Activated T-helper 2 cell treated with anti-CD3 and anti-CD28 coated beads, Interferon-gamma antibody, Interleukin-2, Interleukin-4, amounts not matched to agents 10 μg/mL and 5 μg/mL and 100 μg/mL, durations not matched to agents 14 hours and 24 hours and 36 hours (primary cell): ENCODE measurements at regions not wholly inside any gene's neighbourhood (a gene's known extent, or its start where the extent isn't known, plus 50 kb on each side); places are given as distances from the start of the nearest gene placed in this dataset.
"Not testable (repeated sequence)": the region's sequence is repeated elsewhere in the genome, so short reads cannot be mapped to it uniquely, and the experiment has no call there.

Experiments used
- DNase-seq: peaks from one replicate; pipeline ENCODE4 v3.0.0; 2021; ENCODE audit warnings: low spot score
- H3K27ac Mint-ChIP-seq: one replicate; pipeline ENCODE4 v1.8.0; 2021; ENCODE audit warnings: mixed read lengths
- H3K27me3 Mint-ChIP-seq: one replicate; pipeline ENCODE4 v1.8.0; 2021; ENCODE audit warnings: low read depth, mixed read lengths
- H3K36me3 Mint-ChIP-seq: one replicate; pipeline ENCODE4 v1.8.0; 2021; ENCODE audit warnings: low read depth, mixed read lengths
- H3K4me1 Mint-ChIP-seq: one replicate; pipeline ENCODE4 v1.8.0; 2021; ENCODE audit warnings: low read depth, mixed read lengths
- H3K4me3 Mint-ChIP-seq: one replicate; pipeline ENCODE4 v1.8.0; 2021; ENCODE audit warnings: low read depth, mild to moderate bottlenecking, moderate library complexity, mixed read lengths
- H3K9me3 Mint-ChIP-seq: one replicate; pipeline ENCODE4 v1.8.0; 2021; ENCODE audit warnings: mixed read lengths
- intact Hi-C: fragments of 100-400 bp; cut with micrococcal nuclease; formaldehyde crosslinking; loops from one replicate; pipeline ENCODE4 v1.15.1; 2023

- Mint-ChIP-seq H3K9me3 (peaks cover 29% of the 10 kb centered on the region), H3K36me3 (no peaks in the 10 kb centered on the region), H3K4me1 (no peaks in the 10 kb centered on the region), H3K27me3 (no peaks in the 10 kb centered on the region), H3K27ac (no peak overlapping the region), H3K4me3 (no peak overlapping the region)
- no peak for DNase-seq
- intact Hi-C loops: no loop called here
Measured at GRCh38 chr14:41000350-41000749, 606.3 kb upstream of the LRFN5 start.

GRCh38 chr14:40989260-40989659 lies 617.4 kb upstream of the LRFN5 start:
- Mint-ChIP-seq H3K4me3 (no peak overlapping the region), H3K27ac (no peak overlapping the region), H3K9me3 (peaks cover 60% of the 10 kb centered on the region), H3K27me3 (no peaks in the 10 kb centered on the region), H3K4me1 (no peaks in the 10 kb centered on the region), H3K36me3 (no peaks in the 10 kb centered on the region)
- no peak for DNase-seq
- intact Hi-C loops: no loop called here

DNA sequence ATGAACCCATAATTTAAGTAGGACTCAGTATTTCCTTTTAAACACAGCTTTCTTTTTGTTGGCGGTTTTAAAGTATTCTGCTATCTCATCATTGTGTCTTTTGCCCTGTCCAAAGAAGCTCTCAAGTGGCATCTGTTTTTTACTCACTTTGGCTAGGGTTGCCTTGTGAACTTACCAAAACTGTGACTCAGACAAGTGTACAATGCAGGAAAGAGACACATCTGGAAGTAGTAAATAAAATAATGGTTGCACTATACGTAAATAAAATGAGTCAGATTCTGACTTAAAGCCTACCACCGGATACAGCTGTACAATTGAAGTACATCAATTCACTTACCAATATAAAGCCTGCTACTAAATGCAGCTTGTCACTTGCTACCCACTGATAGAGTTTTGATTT lies 619.2 kb upstream of the LRFN5 start:
- Mint-ChIP-seq H3K36me3 (no peaks in the 10 kb centered on the region), H3K27me3 (no peaks in the 10 kb centered on the region), H3K4me3 (no peak overlapping the region), H3K27ac (no peak overlapping the region), H3K9me3 (peaks cover 59% of the 10 kb centered on the region), H3K4me1 (no peaks in the 10 kb centered on the region)
- DNase-seq: no peak
- intact Hi-C loops: no loop called here

DNA sequence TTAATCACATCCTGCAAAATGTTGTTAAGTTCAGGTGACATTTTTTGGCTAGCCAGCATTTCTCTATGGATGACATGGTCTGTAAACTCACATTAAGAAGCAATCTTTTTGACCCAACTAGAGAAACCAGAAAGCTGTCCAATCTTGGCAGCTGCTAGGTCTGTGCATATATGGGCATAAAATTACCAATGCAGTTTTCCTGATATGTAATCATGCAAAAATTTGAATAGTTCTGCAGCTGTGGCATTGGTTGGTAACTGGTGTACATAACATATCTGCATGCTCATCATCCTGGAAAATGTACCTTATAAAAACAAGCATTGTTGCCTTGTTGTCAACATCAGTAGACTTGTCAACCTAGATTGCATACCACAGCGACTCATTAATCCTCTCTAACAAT lies 620.0 kb upstream of the LRFN5 start:
- no peak for DNase-seq
- H3K36me3 Mint-ChIP-seq: no peaks in the 10 kb centered on the region
- no peak overlapping the region for H3K27ac Mint-ChIP-seq
- no peaks in the 10 kb centered on the region for H3K4me1 Mint-ChIP-seq
- peaks cover 52% of the 10 kb centered on the region for H3K9me3 Mint-ChIP-seq
- intact Hi-C loops: no loop called here
- no peak overlapping the region for H3K4me3 Mint-ChIP-seq
- no peaks in the 10 kb centered on the region for H3K27me3 Mint-ChIP-seq

GRCh38 chr14:40985584-40985983 lies 621.1 kb upstream of the LRFN5 start:
- Mint-ChIP-seq H3K4me3 (no peak overlapping the region), H3K27ac (no peak overlapping the region), H3K4me1 (no peaks in the 10 kb centered on the region), H3K36me3 (no peaks in the 10 kb centered on the region), H3K9me3 (peaks cover 53% of the 10 kb centered on the region), H3K27me3 (no peaks in the 10 kb centered on the region)
- no peak for DNase-seq
- intact Hi-C loops: no loop called here

- Mint-ChIP-seq H3K27ac (no peak overlapping the region), H3K9me3 (peaks cover 35% of the 10 kb centered on the region), H3K4me1 (no peaks in the 10 kb centered on the region), H3K27me3 (no peaks in the 10 kb centered on the region), H3K4me3 (no peak overlapping the region), H3K36me3 (no peaks in the 10 kb centered on the region)
- intact Hi-C loops: no loop called here
- DNase-seq: no peak
Measured at GRCh38 chr14:40983604-40984003, 623.1 kb upstream of the LRFN5 start.

GRCh38 chr14:40981247-40981646 lies 625.4 kb upstream of the LRFN5 start:
- Mint-ChIP-seq H3K9me3 (peaks cover 30% of the 10 kb centered on the region), H3K27ac (no peak overlapping the region), H3K4me3 (no peak overlapping the region), H3K27me3 (no peaks in the 10 kb centered on the region), H3K4me1 (no peaks in the 10 kb centered on the region), H3K36me3 (no peaks in the 10 kb centered on the region)
- intact Hi-C loops: no loop called here
- no peak for DNase-seq

DNA sequence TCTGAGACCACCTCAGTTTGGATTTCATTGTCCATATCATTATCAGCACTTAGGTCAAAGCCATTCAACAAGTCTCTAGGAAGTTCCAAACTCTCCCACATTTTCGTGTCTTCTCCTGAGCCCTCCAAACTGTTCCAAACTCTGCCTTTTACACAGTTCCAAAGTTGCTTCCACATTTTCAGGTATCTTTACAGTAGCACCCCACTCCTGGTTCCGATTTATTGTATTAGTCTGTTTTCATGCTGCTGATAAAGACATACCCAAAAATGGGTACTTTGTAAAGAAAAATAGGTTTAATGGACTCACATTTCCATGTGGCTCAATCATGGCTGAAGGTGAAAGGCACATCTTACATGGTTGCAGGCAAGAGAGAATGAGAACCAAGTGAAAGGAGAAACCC lies 646.4 kb upstream of the LRFN5 start:
- H3K4me3 Mint-ChIP-seq: not testable (repeated sequence)

DNA sequence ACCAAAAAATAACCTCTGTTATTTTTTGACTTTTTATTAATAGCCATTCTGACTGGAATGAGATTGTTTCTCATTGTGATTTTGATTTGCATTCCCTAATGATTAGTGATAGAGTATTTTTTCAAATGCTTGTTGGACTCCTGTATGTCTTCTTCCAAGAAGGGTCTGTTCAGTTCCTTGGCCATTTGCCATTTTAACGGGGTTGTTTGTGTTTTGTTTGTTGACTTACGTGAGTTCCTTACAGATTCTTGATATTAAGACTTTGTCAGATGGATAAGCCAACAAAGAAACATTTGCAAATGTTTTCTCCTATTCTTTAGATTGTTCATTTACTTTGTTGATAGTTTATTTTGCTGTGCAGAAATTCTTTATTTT lies 651.6 kb upstream of the LRFN5 start:
- no peak for DNase-seq
- Mint-ChIP-seq H3K4me1 (no peaks in the 10 kb centered on the region), H3K27me3 (no peaks in the 10 kb centered on the region), H3K27ac (no peak overlapping the region), H3K4me3 (no peak overlapping the region), H3K36me3 (no peaks in the 10 kb centered on the region), H3K9me3 (peaks cover 38% of the 10 kb centered on the region)
- intact Hi-C loops: no loop called here

More for the DNA sequence above, 646.4 kb upstream of the LRFN5 start:
- H3K36me3 Mint-ChIP-seq, H3K27me3 Mint-ChIP-seq, H3K27ac Mint-ChIP-seq, DNase-seq, H3K4me1 Mint-ChIP-seq, intact Hi-C loops: not testable (repeated sequence)
- H3K9me3 Mint-ChIP-seq: peaks cover 44% of the 10 kb centered on the region

- peaks cover 34% of the 10 kb centered on the region for H3K9me3 Mint-ChIP-seq
- intact Hi-C loops, H3K27me3 Mint-ChIP-seq, H3K27ac Mint-ChIP-seq, H3K36me3 Mint-ChIP-seq, DNase-seq, H3K4me1 Mint-ChIP-seq: not testable (repeated sequence)
- H3K4me3 Mint-ChIP-seq: peak overlapping the region; percentile 21
Measured at GRCh38 chr14:40954448-40955130, 652.1 kb upstream of the LRFN5 start.

DNA sequence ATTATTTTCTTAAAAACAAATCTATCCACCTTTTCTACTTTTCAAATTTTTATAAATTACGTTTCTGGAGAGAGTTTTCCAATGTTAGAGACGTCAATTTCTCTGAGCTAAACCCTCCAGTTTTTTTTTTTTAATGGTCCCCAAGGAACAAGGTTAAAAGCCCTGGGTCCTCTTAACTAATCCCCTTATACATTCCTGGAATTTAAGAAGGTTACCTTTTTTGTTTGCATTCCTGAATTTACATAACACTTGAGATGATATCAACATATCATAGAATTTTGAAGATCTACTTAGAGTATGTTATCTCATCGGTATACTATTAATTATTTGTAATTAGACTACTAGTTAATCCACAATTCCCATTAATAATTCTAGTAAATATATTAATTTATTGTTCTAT lies 662.2 kb upstream of the LRFN5 start:
- Mint-ChIP-seq H3K36me3 (no peaks in the 10 kb centered on the region), H3K4me1 (no peaks in the 10 kb centered on the region), H3K27me3 (no peaks in the 10 kb centered on the region), H3K4me3 (no peak overlapping the region), H3K27ac (no peak overlapping the region), H3K9me3 (peaks cover 23% of the 10 kb centered on the region)
- intact Hi-C loops: no loop called here
- DNase-seq: no peak

GRCh38 chr14:40936861-40937260 lies 669.8 kb upstream of the LRFN5 start:
- no peak for DNase-seq
- H3K27ac Mint-ChIP-seq: no peak overlapping the region
- H3K36me3 Mint-ChIP-seq: no peaks in the 10 kb centered on the region
- peaks cover 9% of the 10 kb centered on the region for H3K9me3 Mint-ChIP-seq
- H3K4me3 Mint-ChIP-seq: no peak overlapping the region
- H3K27me3 Mint-ChIP-seq: no peaks in the 10 kb centered on the region
- no peaks in the 10 kb centered on the region for H3K4me1 Mint-ChIP-seq
- intact Hi-C loops: no loop called here

DNA sequence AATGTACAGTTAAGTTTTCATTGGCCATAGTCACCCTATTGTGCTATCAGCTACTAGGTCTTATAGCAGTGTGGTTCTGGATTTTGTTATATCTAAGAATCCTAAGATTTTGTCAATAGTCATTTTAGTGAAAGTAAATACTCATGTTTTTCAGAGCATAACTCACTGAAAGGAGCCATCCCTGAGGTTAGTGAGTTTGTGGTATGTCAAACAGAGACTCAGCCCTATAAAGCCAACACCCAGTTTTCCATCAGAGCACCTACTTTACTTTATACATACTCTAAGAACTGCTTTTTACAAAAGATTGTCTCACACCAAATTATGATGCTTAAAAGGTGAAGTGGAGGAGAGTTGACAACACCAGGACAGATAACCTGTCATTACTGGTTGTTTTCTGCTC lies 686.3 kb upstream of the LRFN5 start:
- Mint-ChIP-seq H3K4me3 (no peak overlapping the region), H3K27ac (no peak overlapping the region), H3K4me1 (no peaks in the 10 kb centered on the region), H3K27me3 (no peaks in the 10 kb centered on the region), H3K9me3 (peaks cover 6% of the 10 kb centered on the region), H3K36me3 (no peaks in the 10 kb centered on the region)
- intact Hi-C loops: no loop called here
- DNase-seq: no peak

DNA sequence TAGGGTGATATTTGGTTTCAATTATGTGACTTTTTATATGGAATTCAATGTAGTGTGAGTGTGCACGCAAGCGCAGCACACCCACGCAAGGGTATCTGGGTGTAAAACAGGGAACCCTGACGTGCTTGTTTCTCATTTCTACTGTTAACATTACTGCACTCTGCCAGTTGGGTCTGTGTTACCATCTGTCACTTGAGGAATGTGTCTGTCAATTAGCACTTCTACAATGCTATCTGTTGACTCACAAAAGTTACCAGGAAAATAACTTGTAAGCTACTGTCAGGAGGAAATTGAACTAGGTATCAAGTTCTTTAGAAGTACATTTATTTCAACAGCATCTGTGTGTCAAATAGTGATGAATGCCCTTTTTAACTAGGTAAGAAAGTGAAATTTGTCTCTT lies 695.5 kb upstream of the LRFN5 start:
- DNase-seq: no peak
- no peaks in the 10 kb centered on the region for H3K36me3 Mint-ChIP-seq
- H3K4me3 Mint-ChIP-seq: no peak overlapping the region
- intact Hi-C loops: no loop called here
- H3K9me3 Mint-ChIP-seq: peaks cover 14% of the 10 kb centered on the region
- H3K27me3 Mint-ChIP-seq: no peaks in the 10 kb centered on the region
- H3K27ac Mint-ChIP-seq: no peak overlapping the region
- H3K4me1 Mint-ChIP-seq: no peaks in the 10 kb centered on the region
